ENCODE measurements at regions not wholly inside any gene's neighbourhood (a gene's known extent, or its start where the extent isn't known, plus 50 kb on each side); places are given as distances from the start of the nearest gene placed in this dataset.

- H3K27ac Mint-ChIP-seq, result no peak overlapping the region
- H3K36me3 Mint-ChIP-seq, result no peaks in the 10 kb centered on the region
- no peaks in the 10 kb centered on the region for H3K27me3 Mint-ChIP-seq
- H3K9me3 Mint-ChIP-seq, result no peaks in the 10 kb centered on the region
- H3K4me1 Mint-ChIP-seq, result no peaks in the 10 kb centered on the region
- H3K4me3 Mint-ChIP-seq, result no peak overlapping the region
- CTCF ChIA-PET, result no interaction called here
- no peak for DNase-seq
Observed at GRCh38 chr4:11908712-11909111, 480.0 kb upstream of the HS3ST1 start.

- Mint-ChIP-seq H3K27ac (no peak overlapping the region), H3K4me1 (no peaks in the 10 kb centered on the region), H3K9me3 (no peaks in the 10 kb centered on the region), H3K36me3 (no peaks in the 10 kb centered on the region), H3K4me3 (no peak overlapping the region), H3K27me3 (no peaks in the 10 kb centered on the region)
- CTCF ChIA-PET, result no interaction called here
- DNase-seq, result no peak
Observed at GRCh38 chr4:11908205-11908604, 479.5 kb upstream of the HS3ST1 start.

GRCh38 chr4:11904846-11905739 is 476.4 kb upstream of the HS3ST1 start:
- no peak overlapping the region for H3K4me3 Mint-ChIP-seq
- no peak overlapping the region for H3K27ac Mint-ChIP-seq
- DNase-seq, result no peak
- no peaks in the 10 kb centered on the region for H3K27me3 Mint-ChIP-seq
- H3K9me3 Mint-ChIP-seq, result no peaks in the 10 kb centered on the region
- no peaks in the 10 kb centered on the region for H3K4me1 Mint-ChIP-seq
- H3K36me3 Mint-ChIP-seq, result no peaks in the 10 kb centered on the region
- CTCF ChIA-PET, result no interaction called here

- H3K4me1 Mint-ChIP-seq, result no peaks in the 10 kb centered on the region
- no peaks in the 10 kb centered on the region for H3K36me3 Mint-ChIP-seq
- H3K27ac Mint-ChIP-seq, result no peak overlapping the region
- no peaks in the 10 kb centered on the region for H3K9me3 Mint-ChIP-seq
- H3K27me3 Mint-ChIP-seq, result no peaks in the 10 kb centered on the region
- no peak overlapping the region for H3K4me3 Mint-ChIP-seq
- no peak for DNase-seq
- CTCF ChIA-PET, result no interaction called here
Observed at GRCh38 chr4:11904117-11904535, 475.4 kb upstream of the HS3ST1 start.

GRCh38 chr4:11901089-11901488 is 472.4 kb upstream of the HS3ST1 start:
- Mint-ChIP-seq H3K27ac (no peak overlapping the region), H3K36me3 (no peaks in the 10 kb centered on the region), H3K4me3 (no peak overlapping the region), H3K4me1 (no peaks in the 10 kb centered on the region), H3K27me3 (no peaks in the 10 kb centered on the region), H3K9me3 (peaks cover 6% of the 10 kb centered on the region)
- CTCF ChIA-PET, result no interaction called here
- no peak for DNase-seq

- Mint-ChIP-seq H3K4me3 (no peak overlapping the region), H3K9me3 (peaks cover 6% of the 10 kb centered on the region), H3K27ac (no peak overlapping the region), H3K27me3 (no peaks in the 10 kb centered on the region), H3K4me1 (no peaks in the 10 kb centered on the region), H3K36me3 (no peaks in the 10 kb centered on the region)
- DNase-seq, result no peak
- CTCF ChIA-PET, result no interaction called here
Observed at GRCh38 chr4:11900359-11900758, 471.7 kb upstream of the HS3ST1 start.

GRCh38 chr4:11898796-11899195 is 470.1 kb upstream of the HS3ST1 start:
- Mint-ChIP-seq H3K27ac (no peak overlapping the region), H3K4me1 (no peaks in the 10 kb centered on the region), H3K27me3 (no peaks in the 10 kb centered on the region), H3K36me3 (no peaks in the 10 kb centered on the region), H3K4me3 (no peak overlapping the region), H3K9me3 (peaks cover 6% of the 10 kb centered on the region)
- CTCF ChIA-PET, result no interaction called here
- DNase-seq, result no peak

GRCh38 chr4:11895766-11896165 is 467.1 kb upstream of the HS3ST1 start:
- Mint-ChIP-seq H3K4me1 (no peaks in the 10 kb centered on the region), H3K4me3 (no peak overlapping the region), H3K27me3 (no peaks in the 10 kb centered on the region), H3K9me3 (peaks cover 6% of the 10 kb centered on the region), H3K27ac (no peak overlapping the region), H3K36me3 (no peaks in the 10 kb centered on the region)
- DNase-seq, result no peak
- CTCF ChIA-PET, result no interaction called here

GRCh38 chr4:11894977-11895376 is 466.3 kb upstream of the HS3ST1 start:
- H3K27ac Mint-ChIP-seq, result no peak overlapping the region
- CTCF ChIA-PET, result no interaction called here

GRCh38 chr4:11894221-11894620 is 465.5 kb upstream of the HS3ST1 start:
- Mint-ChIP-seq H3K27ac (no peak overlapping the region), H3K4me3 (no peak overlapping the region), H3K4me1 (no peaks in the 10 kb centered on the region), H3K27me3 (no peaks in the 10 kb centered on the region), H3K9me3 (peaks cover 6% of the 10 kb centered on the region), H3K36me3 (no peaks in the 10 kb centered on the region)
- CTCF ChIA-PET, result no interaction called here
- no peak for DNase-seq

More at GRCh38 chr4:11894977-11895376, 466.3 kb upstream of the HS3ST1 start:
- Mint-ChIP-seq H3K4me1 (no peaks in the 10 kb centered on the region), H3K27me3 (no peaks in the 10 kb centered on the region), H3K9me3 (peaks cover 6% of the 10 kb centered on the region), H3K4me3 (no peak overlapping the region), H3K36me3 (no peaks in the 10 kb centered on the region)
- no peak for DNase-seq

- DNase-seq, result no peak
- Mint-ChIP-seq H3K27me3 (no peaks in the 10 kb centered on the region), H3K4me1 (no peaks in the 10 kb centered on the region), H3K27ac (no peak overlapping the region), H3K9me3 (no peaks in the 10 kb centered on the region), H3K36me3 (no peaks in the 10 kb centered on the region), H3K4me3 (no peak overlapping the region)
- CTCF ChIA-PET, result no interaction called here
Observed at GRCh38 chr4:11889099-11889498, 460.4 kb upstream of the HS3ST1 start.

GRCh38 chr4:11881947-11882346 is 453.3 kb upstream of the HS3ST1 start:
- H3K4me1 Mint-ChIP-seq, result no peaks in the 10 kb centered on the region
- H3K36me3 Mint-ChIP-seq, result no peaks in the 10 kb centered on the region
- CTCF ChIA-PET, result no interaction called here
- H3K9me3 Mint-ChIP-seq, result peaks cover 5% of the 10 kb centered on the region
- H3K4me3 Mint-ChIP-seq, result no peak overlapping the region
- no peak for DNase-seq
- H3K27ac Mint-ChIP-seq, result no peak overlapping the region
- H3K27me3 Mint-ChIP-seq, result no peaks in the 10 kb centered on the region

GRCh38 chr4:11881364-11881763 is 452.7 kb upstream of the HS3ST1 start:
- Mint-ChIP-seq H3K27ac (no peak overlapping the region), H3K4me1 (no peaks in the 10 kb centered on the region), H3K36me3 (no peaks in the 10 kb centered on the region), H3K9me3 (peaks cover 10% of the 10 kb centered on the region), H3K4me3 (no peak overlapping the region), H3K27me3 (no peaks in the 10 kb centered on the region)
- CTCF ChIA-PET, result no interaction called here
- no peak for DNase-seq

GRCh38 chr4:11878241-11878640 is 449.5 kb upstream of the HS3ST1 start:
- no peak overlapping the region for H3K4me3 Mint-ChIP-seq
- no peak overlapping the region for H3K27ac Mint-ChIP-seq
- no peaks in the 10 kb centered on the region for H3K4me1 Mint-ChIP-seq
- H3K36me3 Mint-ChIP-seq, result no peaks in the 10 kb centered on the region
- DNase-seq, result no peak
- H3K9me3 Mint-ChIP-seq, result peaks cover 14% of the 10 kb centered on the region
- CTCF ChIA-PET, result no interaction called here
- H3K27me3 Mint-ChIP-seq, result no peaks in the 10 kb centered on the region

- H3K27ac Mint-ChIP-seq, result no peak overlapping the region
- H3K36me3 Mint-ChIP-seq, result no peaks in the 10 kb centered on the region
- CTCF ChIA-PET, result no interaction called here
- no peak overlapping the region for H3K4me3 Mint-ChIP-seq
- no peak for DNase-seq
- peaks cover 14% of the 10 kb centered on the region for H3K9me3 Mint-ChIP-seq
- H3K4me1 Mint-ChIP-seq, result no peaks in the 10 kb centered on the region
- no peaks in the 10 kb centered on the region for H3K27me3 Mint-ChIP-seq
Observed at GRCh38 chr4:11876104-11876503, 447.4 kb upstream of the HS3ST1 start.

Data from activated naive CD4-positive, alpha-beta T cell treated with anti-CD3 and anti-CD28 coated beads, Interleukin-2, amount 10 ng/mL, durations not matched to agents 7 days and 5 days (primary cell).